ENCODE measurements at regions not wholly inside any gene's neighbourhood (a gene's known extent, or its start where the extent isn't known, plus 50 kb on each side); places are given as distances from the start of the nearest gene placed in this dataset.

DNA sequence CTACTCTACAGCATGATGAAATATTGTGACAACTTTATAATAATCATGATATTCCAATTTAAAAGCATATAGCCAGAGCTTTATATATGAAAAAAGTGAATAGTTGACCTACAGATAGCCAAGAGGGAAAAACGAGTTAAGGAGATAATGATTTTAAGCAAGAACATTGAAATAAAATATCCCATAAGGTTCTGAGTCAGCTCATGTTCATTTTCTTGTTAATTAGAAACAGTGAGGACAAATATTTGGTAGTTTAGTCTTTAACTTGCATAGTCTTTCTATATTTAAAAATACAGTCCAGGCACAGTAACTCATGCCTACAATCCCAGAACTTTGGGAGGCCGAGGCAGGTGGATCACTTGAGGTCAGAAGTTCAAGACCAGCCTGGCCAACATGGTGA lies 55.8 kb upstream of the CDH6 start:
- no peak for DNase-seq (ENCODE audit: low read depth)

DNA sequence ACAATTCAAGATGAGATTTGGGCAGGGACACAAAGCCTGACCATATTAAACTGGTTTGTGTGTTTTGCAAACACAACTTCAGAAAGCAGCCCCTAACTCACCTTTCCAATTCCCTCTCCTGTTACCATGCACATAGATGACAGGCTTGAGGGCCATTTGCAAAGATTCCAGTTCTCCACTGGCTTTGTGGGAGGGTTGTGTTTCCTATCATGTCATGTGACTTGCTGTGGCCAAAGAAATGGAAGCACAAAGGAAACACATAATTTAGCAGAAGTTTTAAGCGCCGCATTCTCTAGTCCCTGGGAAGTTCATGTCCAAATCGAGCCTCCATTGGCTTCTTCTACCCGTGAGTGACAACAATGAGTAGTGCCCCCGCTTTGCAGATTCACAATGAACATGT lies 57.9 kb upstream of the CDH6 start:
- no peak for DNase-seq (ENCODE audit: low read depth)

- DNase-seq (ENCODE audit: low read depth), result peak; percentile 66
Measured at GRCh38 chr5:31133488-31133887, 60.0 kb upstream of the CDH6 start.

GRCh38 chr5:31131381-31131891 lies 62.0 kb upstream of the CDH6 start:
- no peak for DNase-seq (ENCODE audit: low read depth)

DNA sequence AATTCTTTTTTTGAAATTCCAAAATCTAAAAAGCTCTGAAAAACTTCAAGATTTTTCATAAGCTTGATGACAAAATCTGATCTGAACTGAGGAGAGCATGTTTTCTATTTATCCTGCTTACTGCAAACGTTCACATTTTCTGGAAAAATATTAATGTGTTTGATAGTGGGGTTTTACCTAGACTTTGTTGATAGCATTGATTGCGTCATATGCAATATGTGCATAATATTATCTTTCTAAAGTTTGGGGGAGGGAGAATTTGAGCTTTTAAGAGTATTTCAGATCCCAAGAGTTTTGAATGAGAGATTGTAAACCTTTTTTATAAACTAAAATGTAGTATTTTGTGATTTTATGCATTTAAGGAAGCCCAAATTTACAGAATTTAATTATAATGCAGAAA lies 62.8 kb upstream of the CDH6 start:
- no peak for DNase-seq (ENCODE audit: low read depth)

DNA sequence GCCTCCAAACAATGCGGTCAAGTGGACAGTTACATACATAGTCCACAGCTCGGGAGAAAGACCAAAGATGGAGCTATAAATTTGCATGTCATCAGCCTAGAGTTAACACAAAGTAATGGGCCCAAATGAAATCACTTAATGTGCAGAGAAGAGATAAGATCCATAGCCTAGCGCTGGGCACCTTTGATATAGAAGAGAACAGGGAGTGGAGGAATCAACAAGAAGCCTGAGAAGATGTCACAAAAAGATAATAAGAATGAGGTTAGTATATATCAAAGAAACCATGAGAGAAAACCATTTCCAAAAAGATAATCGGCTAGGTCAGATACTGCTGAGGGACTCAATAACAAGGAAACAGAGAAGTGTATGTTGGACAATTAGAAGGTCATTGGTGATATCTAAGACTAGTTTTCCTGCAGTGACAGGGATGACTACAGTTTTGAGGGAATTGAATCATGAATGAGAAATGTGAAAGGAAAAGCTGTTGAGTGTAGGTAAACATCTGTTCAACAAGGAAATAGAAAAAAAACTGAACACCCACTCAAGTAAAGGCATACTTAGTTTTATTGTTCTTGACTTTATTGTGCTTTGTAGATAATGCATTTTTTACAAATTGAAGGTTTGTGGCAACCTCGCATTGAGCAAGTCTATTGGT lies 68.7 kb upstream of the CDH6 start:
- DNase-seq (ENCODE audit: low read depth), result no peak

DNA sequence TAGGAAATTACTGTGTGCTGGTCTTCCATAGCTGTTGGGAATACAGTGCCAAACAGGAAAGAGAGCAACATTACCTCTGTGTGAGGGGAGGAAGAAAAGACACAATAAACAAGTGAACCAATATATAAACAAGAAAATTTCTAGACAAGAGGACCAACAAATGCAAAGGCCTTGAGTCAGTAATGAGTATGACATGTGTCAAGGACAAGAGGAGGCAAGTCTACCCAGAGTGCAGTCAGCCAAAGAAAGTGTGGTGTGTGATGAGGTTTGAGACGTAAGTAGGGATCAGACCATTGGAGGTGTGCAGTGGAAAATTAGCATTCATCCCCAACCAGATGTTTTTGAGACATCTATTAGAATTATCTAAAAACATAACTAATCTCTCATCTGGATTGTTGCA lies 69.5 kb upstream of the CDH6 start:
- no peak for DNase-seq (ENCODE audit: low read depth)

- peak; percentile 48 for DNase-seq (ENCODE audit: low read depth)
Measured at GRCh38 chr5:31122998-31123951, 70.2 kb upstream of the CDH6 start.

- no peak for DNase-seq (ENCODE audit: low read depth)
Measured at GRCh38 chr5:31121224-31121623, 72.3 kb upstream of the CDH6 start.

- no peak for DNase-seq (ENCODE audit: low read depth)
Measured at GRCh38 chr5:31120642-31120948, 72.9 kb upstream of the CDH6 start.

DNA sequence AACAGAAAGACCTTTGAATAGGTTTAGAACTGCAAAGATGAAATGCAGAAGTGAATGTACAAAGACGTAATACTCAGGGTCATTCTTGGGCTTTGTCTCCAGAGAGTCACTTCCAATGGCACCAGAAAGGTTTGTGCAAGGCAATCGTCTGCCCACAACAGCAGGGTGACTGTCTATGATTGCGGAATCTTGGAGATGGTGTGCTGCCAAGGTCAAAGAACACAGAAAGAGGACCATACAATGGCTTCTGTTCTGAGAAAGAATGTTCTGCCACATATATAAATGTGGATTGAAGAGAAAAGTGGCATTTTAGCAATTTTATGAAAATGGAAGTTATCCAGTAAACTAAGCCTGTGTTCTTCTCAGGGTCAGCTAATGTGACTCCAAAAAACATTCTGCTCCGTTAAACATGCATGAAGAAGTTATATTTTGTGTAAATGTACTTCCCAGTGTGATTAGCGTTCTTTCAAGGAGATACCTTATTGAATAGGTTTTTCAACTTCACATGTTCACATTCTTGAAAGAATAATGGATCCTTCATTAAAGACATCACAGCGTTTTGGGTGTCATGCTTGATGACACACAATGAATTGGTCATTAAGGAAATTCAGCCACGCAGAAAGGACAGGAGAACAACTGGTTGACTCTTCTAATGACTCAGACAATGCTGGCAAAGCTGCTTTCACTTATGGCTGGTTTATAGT lies 73.4 kb upstream of the CDH6 start:
- peak; percentile 13 for DNase-seq (ENCODE audit: low read depth)

- DNase-seq (ENCODE audit: low read depth), result no peak
Measured at GRCh38 chr5:31116466-31117031, 76.9 kb upstream of the CDH6 start.

DNA sequence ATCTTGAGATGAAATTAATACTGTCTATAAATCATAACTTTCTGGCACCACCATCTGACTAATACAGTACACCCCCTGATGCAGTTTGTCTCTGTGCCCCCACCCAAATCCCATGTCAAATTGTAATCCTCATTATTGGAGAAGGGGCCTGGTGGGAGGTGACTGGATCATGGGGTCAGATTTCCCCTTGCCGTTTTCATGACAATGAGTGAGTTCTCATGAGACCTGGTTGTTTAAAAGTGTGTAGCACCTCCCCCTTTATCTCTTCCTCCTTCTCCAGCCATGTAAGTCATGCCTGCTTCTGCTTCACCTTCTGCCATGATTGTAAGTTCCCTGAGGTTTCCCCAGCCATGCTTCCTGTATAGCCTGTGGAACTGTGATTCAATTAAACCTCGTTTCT lies 78.7 kb upstream of the CDH6 start:
- DNase-seq (ENCODE audit: low read depth), result no peak

DNA sequence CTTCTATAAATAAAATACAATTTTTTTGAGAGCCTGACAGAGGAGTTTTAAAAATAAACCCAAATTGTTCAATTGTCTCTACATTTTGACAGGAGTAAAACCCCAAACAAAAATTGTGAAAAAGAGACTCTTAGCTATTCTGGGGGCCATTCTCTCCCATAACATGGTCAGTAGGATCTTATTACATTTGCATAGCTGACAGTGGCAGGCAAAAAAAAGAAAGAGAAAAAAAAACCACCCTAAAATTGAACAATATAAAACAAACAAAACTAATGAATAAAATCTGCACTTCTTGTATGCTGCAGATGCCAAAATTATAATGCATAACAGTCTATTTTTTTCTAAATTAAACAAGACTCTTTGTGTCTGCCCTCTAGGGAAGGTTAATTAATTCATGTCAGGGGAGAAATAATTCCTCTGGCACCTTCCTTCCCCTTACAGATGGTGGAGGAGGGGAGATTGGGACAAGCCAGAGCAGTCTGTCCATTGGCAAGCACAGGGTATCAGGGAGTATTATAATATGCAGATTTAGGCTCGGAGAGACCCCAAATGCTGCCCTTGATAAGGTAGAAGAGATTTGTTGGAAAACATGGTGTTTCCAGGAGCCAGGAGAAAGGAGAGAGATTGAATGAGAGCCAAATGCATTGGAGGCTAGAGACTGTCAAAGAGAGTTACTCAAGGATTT lies 79.7 kb upstream of the CDH6 start:
- no peak for DNase-seq (ENCODE audit: low read depth)

GRCh38 chr5:31113101-31113500 lies 80.4 kb upstream of the CDH6 start:
- peak; percentile 75 for DNase-seq (ENCODE audit: low read depth)

DNA sequence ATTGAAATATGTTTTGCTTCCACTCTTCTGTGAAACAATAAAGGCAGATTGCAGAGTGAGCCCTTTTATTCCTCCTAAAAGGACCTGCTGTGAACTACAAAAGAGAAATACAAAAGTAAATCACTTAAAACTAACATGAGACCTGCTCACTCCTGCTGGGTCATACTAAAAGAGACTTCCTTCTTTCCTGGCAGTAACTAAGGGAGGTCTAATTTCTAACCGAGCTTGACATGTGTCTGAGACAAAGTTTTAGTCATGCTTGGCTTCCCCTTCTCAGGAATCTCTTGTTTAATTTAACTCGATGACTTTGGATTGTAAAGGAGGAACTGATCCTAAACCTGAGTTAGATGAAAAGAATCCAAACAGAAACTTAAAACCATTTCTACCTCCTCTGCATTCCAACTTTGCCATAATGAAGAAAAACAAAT lies 86.4 kb upstream of the CDH6 start:
- DNase-seq (ENCODE audit: low read depth), result peak; percentile 60

GRCh38 chr5:31106691-31107090 lies 86.8 kb upstream of the CDH6 start:
- DNase-seq (ENCODE audit: low read depth), result peak; percentile 50

DNA sequence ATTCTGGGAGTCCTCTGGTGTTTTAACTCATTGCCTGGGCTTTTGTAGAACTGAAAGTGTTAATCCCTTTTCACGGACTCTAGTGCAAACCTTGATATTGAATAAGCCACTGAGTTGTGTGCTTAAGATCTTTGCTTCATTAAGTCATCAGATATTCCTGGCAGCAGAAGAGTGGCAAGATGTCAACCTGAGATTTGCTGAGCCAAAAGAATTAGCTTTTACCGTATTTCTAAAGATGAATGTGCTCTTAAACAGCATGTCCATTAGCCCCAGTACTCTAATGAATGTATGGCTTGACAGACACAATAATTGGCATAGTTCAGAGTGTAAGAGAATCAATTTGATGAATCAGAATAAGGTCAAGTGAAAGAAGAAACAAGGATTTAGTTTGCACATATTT lies 87.2 kb upstream of the CDH6 start:
- no peak for DNase-seq (ENCODE audit: low read depth)

DNA sequence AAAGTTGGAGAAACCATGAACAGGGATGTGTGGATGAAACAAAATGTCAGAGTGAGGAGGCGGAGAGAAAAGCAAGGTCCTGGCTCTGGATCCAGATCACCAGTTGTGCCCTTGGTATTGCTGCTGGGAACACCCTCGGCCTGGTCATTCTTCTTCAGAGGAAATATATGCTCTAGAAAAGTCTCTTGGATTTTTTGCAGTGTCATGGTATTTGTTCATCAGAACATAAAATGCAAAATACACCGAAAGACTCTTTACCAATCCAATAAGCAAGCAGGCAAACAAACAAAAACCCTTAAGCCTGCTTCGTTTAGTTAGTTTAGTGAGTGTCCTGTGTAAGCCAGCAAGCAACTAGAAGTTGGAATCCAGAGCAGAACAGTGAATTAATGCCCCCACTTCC lies 88.7 kb upstream of the CDH6 start:
- DNase-seq (ENCODE audit: low read depth), result no peak

DNA sequence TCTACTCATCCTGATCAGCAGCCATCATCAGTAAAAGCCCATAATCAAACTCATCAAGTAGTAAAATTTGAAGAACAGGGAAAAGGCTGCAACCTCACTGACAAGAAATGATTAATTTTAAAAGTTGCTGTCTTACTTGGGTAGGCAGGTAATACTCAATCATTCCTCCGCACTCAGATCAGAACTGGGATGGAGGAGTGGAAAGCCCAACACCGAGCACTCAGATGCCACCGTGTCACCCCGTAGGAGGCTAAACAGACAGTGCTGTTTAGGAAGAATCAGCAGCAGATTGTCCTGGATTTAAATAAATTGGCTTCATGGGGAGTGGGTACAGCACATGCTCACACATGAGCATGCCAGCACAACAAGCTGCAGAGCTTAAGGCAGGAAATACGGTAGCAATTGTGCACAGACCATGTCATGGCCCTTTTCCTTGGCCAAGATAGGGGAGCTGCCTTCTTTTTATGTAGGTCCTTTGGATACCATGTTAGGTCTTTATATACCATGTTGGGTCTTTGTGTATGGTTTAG lies 92.6 kb upstream of the CDH6 start:
- no peak for DNase-seq (ENCODE audit: low read depth)

- DNase-seq (ENCODE audit: low read depth), result no peak
Measured at GRCh38 chr5:31100047-31100575, 93.4 kb upstream of the CDH6 start.

Data from EH (cell line).